Left lung (tissue), 4 donors: ENCODE measurements at regions not wholly inside any gene's neighbourhood (a gene's known extent, or its start where the extent isn't known, plus 50 kb on each side); places are given as distances from the start of the nearest gene placed in this dataset.

Experiments used
- ATAC-seq: fragments of 200-7000 bp; cut with Tn5 transposase; one replicate; pipeline ENCODE4 v1.9.1; 2020; ENCODE audit warnings: moderate library complexity
- DNase-seq, 4 donors: peaks; one replicate each; pipeline ENCODE4 v3.0.0-alpha.2; 2013 to 2020
- H3K27ac ChIP-seq, 2 donors: fragments of 200-600 bp; sonication (generic) in 1 of 2; one replicate each; pipeline versions ENCODE4 v1.5.0 to v1.8.0; 2020 to 2021
- H3K27me3 ChIP-seq, 2 donors: fragments of 200-600 bp; sonication (generic) in 1 of 2; one replicate each; pipeline versions ENCODE4 v1.5.0 to v1.8.0; 2020 to 2021
- H3K36me3 ChIP-seq, 2 donors: fragments of 200-600 bp; sonication (generic) in 1 of 2; one replicate each; pipeline versions ENCODE4 v1.5.0 to v1.8.0; 2020 to 2021
- H3K4me1 ChIP-seq, 2 donors: fragments of 200-600 bp; one replicate each; pipeline ENCODE4 v1.8.0; 2021
- H3K4me3 ChIP-seq, 2 donors: fragments of 200-600 bp; sonication (generic) in 1 of 2; one replicate each; pipeline versions ENCODE4 v1.5.0 to v1.8.0; 2020 to 2021; ENCODE audit warnings: mild to moderate bottlenecking in 1 of 2
- H3K9me3 ChIP-seq, 2 donors: fragments of 200-600 bp; sonication (generic) in 1 of 2; one replicate each; pipeline versions ENCODE4 v1.5.0 to v1.8.0; 2020 to 2021
- intact Hi-C, 2 donors: fragments of 100-400 bp; cut with DNase I; formaldehyde crosslinking; loops; one replicate each; pipeline versions ENCODE4 v1.11.2 to v1.14.2; 2022
- TF ChIP-seq, protein P1 (sequence below), 2 donors: fragments of 200-600 bp; sonication (generic) in 1 of 2; IDR thresholded peaks; one replicate each; pipeline versions ENCODE4 v1.5.0 to v1.8.0; 2021; ENCODE audit warnings: antibody characterized with exemption in 2 of 2
- donor health status: DM: no; HTN: yes; CAD: no.
- donor health status: DM: no; HTN: no; CAD: no.

DNA sequence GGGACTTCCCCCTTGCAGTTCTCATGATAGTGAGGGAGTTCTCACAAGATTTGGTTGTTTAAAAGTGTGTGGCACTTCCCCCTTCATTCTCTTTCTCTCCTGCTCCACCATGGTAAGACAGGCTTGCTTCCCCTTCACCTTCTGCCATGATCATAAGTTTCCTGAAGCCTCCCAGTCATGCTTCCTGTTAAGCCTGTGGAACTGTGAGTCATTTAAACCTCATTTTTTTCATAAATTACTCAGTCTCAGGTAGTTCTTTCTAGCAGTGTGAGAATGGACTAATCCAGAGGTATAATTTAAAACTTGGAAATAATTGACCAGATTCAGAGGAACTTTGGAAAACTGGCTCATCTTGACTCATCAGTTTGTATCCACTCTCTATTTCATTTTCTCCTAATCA, 129.0 kb downstream of the TMEM47 start:
- no peaks in the 10 kb centered on the region for H3K36me3 ChIP-seq
- H3K27ac ChIP-seq = no peak overlapping the region
- no peak for ATAC-seq
- TF ChIP-seq, protein P1, sequence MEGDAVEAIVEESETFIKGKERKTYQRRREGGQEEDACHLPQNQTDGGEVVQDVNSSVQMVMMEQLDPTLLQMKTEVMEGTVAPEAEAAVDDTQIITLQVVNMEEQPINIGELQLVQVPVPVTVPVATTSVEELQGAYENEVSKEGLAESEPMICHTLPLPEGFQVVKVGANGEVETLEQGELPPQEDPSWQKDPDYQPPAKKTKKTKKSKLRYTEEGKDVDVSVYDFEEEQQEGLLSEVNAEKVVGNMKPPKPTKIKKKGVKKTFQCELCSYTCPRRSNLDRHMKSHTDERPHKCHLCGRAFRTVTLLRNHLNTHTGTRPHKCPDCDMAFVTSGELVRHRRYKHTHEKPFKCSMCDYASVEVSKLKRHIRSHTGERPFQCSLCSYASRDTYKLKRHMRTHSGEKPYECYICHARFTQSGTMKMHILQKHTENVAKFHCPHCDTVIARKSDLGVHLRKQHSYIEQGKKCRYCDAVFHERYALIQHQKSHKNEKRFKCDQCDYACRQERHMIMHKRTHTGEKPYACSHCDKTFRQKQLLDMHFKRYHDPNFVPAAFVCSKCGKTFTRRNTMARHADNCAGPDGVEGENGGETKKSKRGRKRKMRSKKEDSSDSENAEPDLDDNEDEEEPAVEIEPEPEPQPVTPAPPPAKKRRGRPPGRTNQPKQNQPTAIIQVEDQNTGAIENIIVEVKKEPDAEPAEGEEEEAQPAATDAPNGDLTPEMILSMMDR (IDR thresholded peaks at IDR 0.05) = no peak
- no peak overlapping the region for H3K4me3 ChIP-seq
- no peaks in the 10 kb centered on the region for H3K9me3 ChIP-seq
- H3K27me3 ChIP-seq = no peaks in the 10 kb centered on the region
- intact Hi-C loops = no loop called here
- no peaks in the 10 kb centered on the region for H3K4me1 ChIP-seq
- DNase-seq = no peak

DNA sequence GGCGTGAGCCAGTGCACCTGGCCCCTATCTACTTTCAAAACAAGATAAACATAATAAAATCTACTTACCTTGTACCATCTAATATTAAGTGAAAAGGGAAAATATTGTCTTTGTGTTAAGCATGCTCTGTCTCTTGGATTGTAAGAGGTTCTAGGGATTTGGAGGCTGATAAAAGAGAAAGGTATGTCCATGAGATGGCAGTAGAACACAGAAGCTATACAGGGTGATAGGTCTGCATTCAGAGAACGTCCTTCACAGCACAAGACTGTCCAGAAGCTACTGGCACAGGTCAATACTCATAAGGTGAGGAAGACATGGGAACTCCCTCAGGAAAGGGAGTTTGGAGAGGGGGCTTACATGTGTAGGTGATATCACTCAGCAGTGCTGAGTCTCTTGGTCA, 135.5 kb downstream of the TMEM47 start:
- H3K4me1 ChIP-seq = no peaks in the 10 kb centered on the region
- H3K27me3 ChIP-seq = no peaks in the 10 kb centered on the region
- TF ChIP-seq, protein P1 (IDR thresholded peaks at IDR 0.05) = no peak
- ATAC-seq (no peak), DNase-seq (no peak)
- no peak overlapping the region for H3K27ac ChIP-seq
- no peaks in the 10 kb centered on the region for H3K36me3 ChIP-seq
- H3K4me3 ChIP-seq = no peak overlapping the region
- no peaks in the 10 kb centered on the region for H3K9me3 ChIP-seq
- intact Hi-C loops = no loop called here

DNA sequence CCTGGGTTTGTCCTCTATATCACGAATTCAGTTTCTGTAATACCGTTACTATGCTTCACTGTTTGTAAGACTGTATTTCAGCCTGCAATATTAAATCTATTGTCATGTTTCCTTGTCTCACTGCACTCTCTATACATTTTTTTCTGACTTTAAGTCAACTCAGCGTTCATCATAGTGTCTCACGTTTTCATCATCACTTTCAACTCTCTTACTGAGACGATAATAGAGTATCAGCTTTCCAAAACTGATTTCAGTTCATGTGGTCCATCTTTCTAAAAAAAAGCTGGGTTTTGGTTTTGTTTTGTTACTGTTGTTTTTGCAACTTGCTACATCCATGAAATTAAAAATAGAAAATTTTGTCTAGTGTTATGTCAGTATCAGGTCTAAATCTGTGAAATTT, 147.7 kb downstream of the TMEM47 start:
- Histone ChIP-seq H3K9me3 (no peaks in the 10 kb centered on the region), H3K27me3 (no peaks in the 10 kb centered on the region), H3K27ac (no peak overlapping the region), H3K4me1 (no peaks in the 10 kb centered on the region), H3K4me3 (no peak overlapping the region), H3K36me3 (no peaks in the 10 kb centered on the region)
- TF ChIP-seq, protein P1 (IDR thresholded peaks at IDR 0.05) = no peak
- ATAC-seq = no peak
- intact Hi-C loops = no loop called here
- DNase-seq = no peak

DNA sequence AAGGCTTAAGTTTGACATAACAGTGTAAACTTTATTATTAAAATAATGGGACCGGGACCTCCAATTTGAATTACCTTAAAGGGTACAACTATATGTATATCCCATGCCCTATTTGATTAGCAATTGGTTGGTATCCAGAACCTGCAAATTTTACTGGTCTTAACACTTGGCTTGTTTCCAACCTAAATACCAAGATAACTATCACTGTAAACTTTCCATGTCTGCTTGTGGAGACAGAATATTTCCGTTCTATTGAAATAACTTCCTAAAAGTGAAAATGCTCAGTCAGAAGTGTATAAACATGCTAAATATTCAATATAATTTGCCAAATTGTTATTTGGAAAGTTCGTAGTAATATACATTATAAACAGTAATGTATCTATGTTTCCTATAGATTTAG, 154.0 kb downstream of the TMEM47 start:
- TF ChIP-seq, protein P1 (IDR thresholded peaks at IDR 0.05) = no peak
- intact Hi-C loops = no loop called here
- Histone ChIP-seq H3K27me3 (no peaks in the 10 kb centered on the region), H3K27ac (no peak overlapping the region), H3K4me1 (no peaks in the 10 kb centered on the region), H3K4me3 (no peak overlapping the region), H3K36me3 (no peaks in the 10 kb centered on the region), H3K9me3 (no peaks in the 10 kb centered on the region)
- ATAC-seq (no peak), DNase-seq (no peak)

DNA sequence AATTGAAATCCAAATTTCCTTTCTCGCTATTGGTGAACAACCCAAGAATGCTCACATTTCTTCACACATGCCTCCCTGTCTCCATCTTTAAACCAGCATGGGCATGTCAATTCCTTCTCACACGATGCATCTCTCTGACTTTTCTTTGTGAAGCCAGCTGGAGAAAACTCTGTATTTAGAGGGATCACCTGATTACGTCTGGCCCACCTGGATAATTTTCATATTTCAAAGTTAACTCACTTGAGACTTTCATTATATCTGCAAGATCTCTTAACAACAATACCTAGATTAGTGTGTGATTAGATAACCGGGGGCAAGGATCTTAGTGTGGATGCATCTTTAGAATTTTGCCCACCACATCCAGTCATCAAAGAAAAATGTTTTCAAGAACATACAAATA, 164.0 kb downstream of the TMEM47 start:
- no peak for ATAC-seq
- no peak for DNase-seq
- intact Hi-C loops = no loop called here
- no peak overlapping the region for H3K4me3 ChIP-seq
- no peaks in the 10 kb centered on the region for H3K36me3 ChIP-seq
- no peaks in the 10 kb centered on the region for H3K27me3 ChIP-seq
- no peaks in the 10 kb centered on the region for H3K9me3 ChIP-seq
- TF ChIP-seq, protein P1 (IDR thresholded peaks at IDR 0.05) = no peak
- no peak overlapping the region for H3K27ac ChIP-seq
- no peaks in the 10 kb centered on the region for H3K4me1 ChIP-seq
